Mucosa of gallbladder (tissue), 1 donor: ENCODE measurements at regions not wholly inside any gene's neighbourhood (a gene's known extent, or its start where the extent isn't known, plus 50 kb on each side); places are given as distances from the start of the nearest gene placed in this dataset.
"Not testable (repeated sequence)": the region's sequence is repeated elsewhere in the genome, so short reads cannot be mapped to it uniquely, and the experiment has no call there.

ENCODE experiments used
- DNase-seq: peaks from one replicate; pipeline ENCODE4 v3.0.0-alpha.2; 2020; ENCODE audit warnings: low spot score
- donor health status: DM: no; HTN: no; CAD: no.

GRCh38 chr20:40081653-40082052, 607.4 kb downstream of the MAFB start:
- DNase-seq = no peak

GRCh38 chr20:40080041-40080652, 608.9 kb downstream of the MAFB start:
- DNase-seq = no peak

- no peak for DNase-seq
Observed at GRCh38 chr20:40073535-40074111, 615.4 kb downstream of the MAFB start.

DNA sequence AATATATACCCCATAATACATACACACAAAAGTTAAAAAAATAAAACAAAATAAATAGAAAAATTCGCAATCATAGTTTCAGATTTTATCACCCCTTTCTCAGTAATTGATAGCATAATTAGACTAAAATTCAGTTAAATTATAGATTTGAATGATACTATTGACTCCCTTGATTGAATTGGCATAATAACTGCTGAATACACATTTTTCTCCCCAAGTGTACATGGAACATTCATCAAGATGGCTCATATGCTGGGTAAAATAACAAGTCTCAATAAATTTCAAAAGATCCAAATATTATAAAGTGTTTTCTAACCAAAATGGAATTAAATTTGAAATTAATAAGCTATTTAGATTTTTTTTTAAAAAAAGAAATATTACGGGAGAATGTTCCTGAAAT, 616.1 kb downstream of the MAFB start:
- no peak for DNase-seq

DNA sequence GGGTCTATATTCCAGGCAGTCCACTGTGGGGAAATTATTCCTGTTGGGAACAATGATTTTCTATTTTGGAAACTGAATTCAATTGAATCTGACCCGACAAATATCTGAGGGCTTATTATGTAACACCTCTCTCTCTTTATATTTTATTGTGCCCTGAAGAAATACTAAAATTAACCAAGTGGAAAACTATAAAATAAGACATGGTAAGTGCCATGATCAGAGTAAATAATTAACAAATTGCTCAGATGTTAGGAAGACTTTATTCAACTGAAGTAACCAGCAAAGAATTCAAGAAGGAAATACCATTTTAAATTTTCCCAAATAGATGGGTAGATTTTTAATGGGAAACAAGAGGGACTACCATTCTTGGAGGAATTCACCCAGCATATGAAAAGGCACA, 632.9 kb downstream of the MAFB start:
- no peak for DNase-seq

GRCh38 chr20:40055711-40056110, 633.3 kb downstream of the MAFB start:
- DNase-seq = no peak

GRCh38 chr20:40054311-40054710, 634.7 kb downstream of the MAFB start:
- no peak for DNase-seq

GRCh38 chr20:40050596-40050995, 638.4 kb downstream of the MAFB start:
- no peak for DNase-seq

DNA sequence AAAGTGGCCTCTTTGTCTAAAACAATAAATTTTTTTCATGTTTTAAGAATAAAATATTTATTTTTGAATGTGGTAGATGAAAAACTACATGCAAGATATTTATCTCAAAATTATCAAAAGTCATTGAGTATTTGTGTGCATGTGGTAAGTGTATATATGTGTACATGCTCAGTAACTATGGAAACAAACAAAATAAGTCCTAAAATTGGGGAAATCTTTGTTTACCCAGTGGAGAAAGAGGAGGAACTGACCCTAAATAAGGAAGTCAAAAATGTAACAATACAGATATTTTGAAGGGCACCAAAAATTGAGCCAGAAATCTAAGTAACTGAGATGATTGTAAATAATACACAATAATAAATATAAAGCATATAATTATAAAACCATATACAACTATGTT, 639.2 kb downstream of the MAFB start:
- no peak for DNase-seq

DNA sequence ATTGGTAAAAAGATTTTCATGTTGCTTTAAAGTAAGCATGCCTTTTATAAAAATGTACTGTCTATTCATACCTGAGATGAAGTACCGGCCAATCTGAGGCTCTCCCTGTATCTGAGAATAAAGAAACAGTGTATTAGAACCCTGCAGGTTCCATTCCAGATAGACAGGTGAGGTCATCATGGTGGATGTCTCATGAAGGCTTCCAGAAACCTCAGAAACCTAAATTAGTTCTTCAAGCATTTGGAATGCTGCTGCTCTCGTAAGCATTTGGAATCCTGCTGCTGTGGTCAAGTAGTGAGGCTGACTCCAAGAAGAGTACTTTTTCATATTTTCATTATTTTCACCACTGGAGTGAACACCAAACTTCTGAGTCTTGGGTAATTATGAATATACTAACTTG, 642.3 kb downstream of the MAFB start:
- DNase-seq = no peak

DNA sequence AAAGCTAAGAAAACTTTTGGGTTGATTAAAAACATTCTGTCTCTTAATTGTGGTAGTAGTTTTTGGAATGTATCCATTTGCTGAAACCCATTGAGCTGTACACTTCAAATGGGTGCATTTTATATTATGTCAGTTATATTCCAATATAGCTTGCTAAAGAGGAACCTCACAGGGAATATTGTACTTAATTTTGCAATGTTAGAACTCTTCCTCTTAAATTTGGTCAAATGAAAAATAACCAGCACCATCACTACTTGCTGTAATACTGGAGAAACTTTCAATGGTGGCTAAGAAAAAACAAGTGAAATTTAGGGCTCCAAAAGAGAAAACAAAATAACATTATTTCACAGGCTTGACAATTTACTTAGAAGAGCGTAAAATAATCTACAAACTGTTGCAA, 651.5 kb downstream of the MAFB start:
- no peak for DNase-seq

DNA sequence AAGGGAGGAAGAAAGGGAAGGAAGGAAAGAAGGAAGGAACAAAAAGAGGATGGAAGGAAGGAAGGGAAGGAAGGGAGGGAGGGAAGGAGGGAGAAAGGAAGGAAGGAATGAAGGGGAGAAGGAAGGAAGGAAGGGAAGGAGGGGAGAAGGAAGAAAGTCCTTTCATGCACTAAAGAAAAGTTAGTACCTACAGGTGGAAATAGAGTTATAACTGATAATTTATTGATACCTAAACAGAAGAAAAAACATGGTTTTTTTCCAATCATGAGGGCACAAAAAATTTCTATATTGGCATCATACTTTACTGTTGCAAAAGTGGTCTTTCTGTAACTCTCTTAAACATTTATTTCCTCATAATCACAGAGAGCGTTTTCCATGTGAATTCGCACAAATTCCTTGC, 659.4 kb downstream of the MAFB start:
- no peak for DNase-seq

GRCh38 chr20:40019510-40019909, 669.5 kb downstream of the MAFB start:
- DNase-seq = no peak

DNA sequence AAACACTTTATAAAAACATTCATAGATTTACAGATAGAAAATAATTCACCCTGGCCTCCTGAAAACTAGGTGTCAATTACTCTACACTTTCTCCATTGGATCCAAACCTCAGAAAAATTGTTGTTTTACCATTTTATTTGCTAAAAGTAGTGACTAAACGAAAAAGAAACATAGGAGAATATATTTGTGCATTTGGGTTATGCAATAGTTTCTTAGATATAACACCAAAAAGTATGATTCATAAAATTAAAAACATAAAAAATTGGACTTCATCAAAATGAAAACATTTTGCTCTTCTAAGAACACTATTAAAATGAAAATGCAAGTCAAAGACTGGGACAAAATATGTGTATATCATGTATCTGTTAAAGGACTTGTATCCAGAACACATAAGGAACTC, 671.3 kb downstream of the MAFB start:
- no peak for DNase-seq

GRCh38 chr20:40016890-40017289, 672.1 kb downstream of the MAFB start:
- no peak for DNase-seq

- DNase-seq = no peak
Observed at GRCh38 chr20:40016392-40016791, 672.6 kb downstream of the MAFB start.

DNA sequence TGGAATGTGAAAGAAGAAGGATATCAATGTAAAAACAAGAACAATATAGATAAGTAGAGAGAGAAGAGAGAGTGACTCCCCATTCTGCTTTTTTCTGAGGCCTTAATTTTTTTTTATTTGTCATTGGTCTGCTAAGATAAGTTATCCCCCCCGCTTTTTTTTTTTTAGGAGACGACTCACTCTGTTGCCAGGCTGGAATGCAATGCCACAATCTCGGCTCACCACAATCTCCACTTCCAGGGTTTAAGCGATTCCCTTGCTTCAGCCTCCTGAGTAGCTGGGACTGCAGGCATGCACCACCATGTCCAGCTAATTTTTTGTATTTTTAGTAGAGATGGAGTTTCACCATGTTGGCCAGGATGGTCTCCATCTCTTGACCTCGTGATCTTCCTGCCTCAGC, 677.0 kb downstream of the MAFB start:
- not testable (repeated sequence) for DNase-seq

GRCh38 chr20:40010483-40010882, 678.6 kb downstream of the MAFB start:
- DNase-seq = no peak

GRCh38 chr20:40009542-40009941, 679.5 kb downstream of the MAFB start:
- no peak for DNase-seq

- DNase-seq = no peak
Observed at GRCh38 chr20:40008177-40008576, 680.9 kb downstream of the MAFB start.

DNA sequence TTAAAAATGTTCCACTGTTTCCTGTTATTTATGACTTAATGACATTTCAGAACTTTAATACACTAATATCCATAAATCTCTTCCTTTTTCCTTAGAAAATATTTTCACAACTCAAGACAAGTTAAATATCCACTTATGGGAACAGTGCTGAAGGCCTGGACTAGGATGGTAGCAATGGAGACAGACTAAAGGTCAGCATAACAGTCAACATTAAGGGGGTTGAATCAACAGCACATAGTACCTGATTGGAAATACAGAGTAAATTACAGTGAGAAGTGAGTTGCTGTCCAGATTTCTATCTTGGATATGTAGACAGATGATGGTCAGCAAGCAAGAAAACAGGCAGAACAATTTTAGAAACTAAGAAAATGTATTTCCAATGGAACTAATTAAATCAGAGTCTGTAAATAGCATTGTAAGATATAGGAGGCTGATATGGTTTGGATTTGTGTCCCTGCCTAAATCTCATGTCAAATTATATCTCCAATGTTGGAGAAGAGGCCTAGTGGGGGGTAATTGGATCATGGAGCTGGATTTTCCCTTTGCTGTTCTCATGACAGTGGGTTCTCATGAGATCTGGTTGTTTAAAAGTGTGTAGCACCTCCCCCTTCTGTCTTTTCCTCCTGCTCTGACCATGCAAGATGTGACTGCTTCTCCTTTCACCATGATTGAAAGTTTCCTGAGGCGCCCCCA, 682.7 kb downstream of the MAFB start:
- no peak for DNase-seq

GRCh38 chr20:40004092-40004491, 684.9 kb downstream of the MAFB start:
- not testable (repeated sequence) for DNase-seq

GRCh38 chr20:39993742-39994141, 695.3 kb downstream of the MAFB start:
- DNase-seq = no peak

GRCh38 chr20:39990692-39991091, 698.3 kb downstream of the MAFB start:
- no peak for DNase-seq
